ENCODE measurements at regions not wholly inside any gene's neighbourhood (a gene's known extent, or its start where the extent isn't known, plus 50 kb on each side); places are given as distances from the start of the nearest gene placed in this dataset.

GRCh38 chr13:61852116-61852619 is 436.5 kb upstream of the PCDH20 start:
- H3K27me3 ChIP-seq (ENCODE audit: control insufficient read depth, insufficient read depth, low read length) = no peaks in the 10 kb centered on the region
- ATAC-seq (ENCODE audit: low read depth) = no peak
- intact Hi-C loops (cut with micrococcal nuclease) = no loop called here

More at GRCh38 chr13:61852116-61852619, 436.5 kb upstream of the PCDH20 start:
- Histone ChIP-seq H2AFZ (replicated peaks; ENCODE audit: low read length, poor library complexity) (no peak overlapping the region), H3K4me3 (ENCODE audit: insufficient read depth, low read depth, low read length) (no peak overlapping the region), H3K23ac (ENCODE audit: low read depth, low read length) (no peak overlapping the region), H4K91ac (ENCODE audit: insufficient read depth, low read depth, low read length) (no peak overlapping the region), H4K20me1 (ENCODE audit: insufficient read depth, low read length) (no peaks in the 10 kb centered on the region), H3K4me2 (ENCODE audit: low read depth, low read length) (no peak overlapping the region), H2BK5ac (ENCODE audit: low read depth, low read length, poor library complexity, severe bottlenecking) (no peak overlapping the region), H3K9me1 (ENCODE audit: insufficient read depth, low read length) (no peaks in the 10 kb centered on the region), H4K8ac (ENCODE audit: low read depth in 2 of 2, low read length in 2 of 2) (no peak overlapping the region), H2BK15ac (ENCODE audit: low read depth, low read length) (no peak overlapping the region), H3K27ac (ENCODE audit: insufficient read depth, low read length) (no peak overlapping the region), H3K14ac (replicated peaks; ENCODE audit: low read depth, low read length) (no peak overlapping the region), H3K9ac (ENCODE audit: low read depth, low read length) (no peak overlapping the region), H4K5ac (ENCODE audit: low read depth, low read length) (no peak overlapping the region), H3K4ac (ENCODE audit: low read depth, low read length) (no peak overlapping the region), H2BK120ac (ENCODE audit: low read depth, low read length) (no peak overlapping the region), H2AK9ac (replicated peaks; ENCODE audit: low read depth, low read length, poor library complexity) (no peak overlapping the region), H2AK5ac (ENCODE audit: low read depth, low read length) (no peak overlapping the region), H3K4me1 (ENCODE audit: control insufficient read depth, insufficient read depth, low read length) (no peaks in the 10 kb centered on the region), H3K56ac (ENCODE audit: extremely low read depth, insufficient read depth, low read length) (no peak overlapping the region), H2BK20ac (ENCODE audit: low read depth, low read length) (no peak overlapping the region), H3K9me3 (ENCODE audit: control insufficient read depth, insufficient read depth, low read length) (peaks cover under 1% of the 10 kb centered on the region; the same call in 1 of the 2 replicates), H3K79me1 (ENCODE audit: low read depth in 1 of 2, low read length in 2 of 2) (no peaks in the 10 kb centered on the region), H3K36me3 (ENCODE audit: control insufficient read depth, insufficient read depth, low read length) (no peaks in the 10 kb centered on the region), H3K18ac (ENCODE audit: low read depth, low read length) (no peak overlapping the region)
- dilution Hi-C loops (cut with HindIII; ENCODE audit: low sequenced_read_pairs, unreplicated experiment) (no loop called here), in situ Hi-C loops (cut with MboI; ENCODE audit: low sequenced_read_pairs) (no loop called here)
- no peak for TF ChIP-seq SMC3 (IDR thresholded peaks at IDR 0.05; ENCODE audit: low read depth, low read length)
- no peak for TF ChIP-seq MAFK (IDR thresholded peaks at IDR 0.05; ENCODE audit: low read depth, low read length)
- no TSS peak for BruUV-seq (replicated peaks)
- ChIA-PET CTCF (no interaction called here), POLR2A (ENCODE audit: unreplicated experiment) (no interaction called here)
- WGBS, 2 experiments (ENCODE audit: extremely low coverage in 2 of 2, insufficient read length in 1 of 2) = 60% methylated on average over 1 of the region's 5 CpGs; no CpG with 5 or more reads in 1 of the 2 experiments
- no peak for DNase-seq
